Thymus (tissue), 11 donors: ENCODE measurements at regions not wholly inside any gene's neighbourhood (a gene's known extent, or its start where the extent isn't known, plus 50 kb on each side); places are given as distances from the start of the nearest gene placed in this dataset.
"Not testable (repeated sequence)": the region's sequence is repeated elsewhere in the genome, so short reads cannot be mapped to it uniquely, and the experiment has no call there.

ENCODE experiments used
- DNase-seq, 9 donors: peaks; one replicate each; pipeline ENCODE4 v3.0.0-alpha.2; 2013; ENCODE audit warnings: low spot score in 9 of 9, low read depth in 6 of 9, missing footprints in 1 of 9
- H3K27ac ChIP-seq, 2 donors: one replicate each; pipeline ENCODE4 v1.5.1; 2013; ENCODE audit warnings: control low read depth in 1 of 2, low read depth in 1 of 2, low read length in 1 of 2, mild to moderate bottlenecking in 1 of 2, moderate library complexity in 1 of 2
- H3K27me3 ChIP-seq, 2 donors: one replicate each; pipeline ENCODE4 v1.5.1; 2013; ENCODE audit warnings: low read length in 1 of 2; ENCODE audit not compliant: control insufficient read depth in 2 of 2, insufficient read depth in 1 of 2
- H3K36me3 ChIP-seq, 2 donors: one replicate each; pipeline ENCODE4 v1.5.1; 2013; ENCODE audit warnings: low read length in 1 of 2, mild to moderate bottlenecking in 1 of 2, moderate library complexity in 1 of 2; ENCODE audit not compliant: control insufficient read depth in 2 of 2, insufficient read depth in 2 of 2
- H3K4me1 ChIP-seq, 2 donors: one replicate each; pipeline ENCODE4 v1.5.1; 2013; ENCODE audit warnings: low read length in 2 of 2; ENCODE audit not compliant: control insufficient read depth in 2 of 2, insufficient read depth in 2 of 2
- H3K4me3 ChIP-seq, 2 donors: one replicate each; pipeline ENCODE4 v1.5.1; 2013; ENCODE audit warnings: low read length in 2 of 2, control low read depth in 1 of 2, mild to moderate bottlenecking in 1 of 2
- H3K9me3 ChIP-seq, 2 donors: one replicate each; pipeline ENCODE4 v1.5.1; 2013; ENCODE audit warnings: low read length in 1 of 2, mild to moderate bottlenecking in 1 of 2; ENCODE audit not compliant: control insufficient read depth in 2 of 2, insufficient read depth in 1 of 2
- whole genome bisulfite sequencing: extraction: QIAGEN DNeasy Blood & Tissue Kit; methylation state at CpG from one replicate; pipeline ENCODE4 v1.1.7; 2013; 5-methylcytosine and 5-hydroxymethylcytosine counted together
- donor health status: healthy.

DNA sequence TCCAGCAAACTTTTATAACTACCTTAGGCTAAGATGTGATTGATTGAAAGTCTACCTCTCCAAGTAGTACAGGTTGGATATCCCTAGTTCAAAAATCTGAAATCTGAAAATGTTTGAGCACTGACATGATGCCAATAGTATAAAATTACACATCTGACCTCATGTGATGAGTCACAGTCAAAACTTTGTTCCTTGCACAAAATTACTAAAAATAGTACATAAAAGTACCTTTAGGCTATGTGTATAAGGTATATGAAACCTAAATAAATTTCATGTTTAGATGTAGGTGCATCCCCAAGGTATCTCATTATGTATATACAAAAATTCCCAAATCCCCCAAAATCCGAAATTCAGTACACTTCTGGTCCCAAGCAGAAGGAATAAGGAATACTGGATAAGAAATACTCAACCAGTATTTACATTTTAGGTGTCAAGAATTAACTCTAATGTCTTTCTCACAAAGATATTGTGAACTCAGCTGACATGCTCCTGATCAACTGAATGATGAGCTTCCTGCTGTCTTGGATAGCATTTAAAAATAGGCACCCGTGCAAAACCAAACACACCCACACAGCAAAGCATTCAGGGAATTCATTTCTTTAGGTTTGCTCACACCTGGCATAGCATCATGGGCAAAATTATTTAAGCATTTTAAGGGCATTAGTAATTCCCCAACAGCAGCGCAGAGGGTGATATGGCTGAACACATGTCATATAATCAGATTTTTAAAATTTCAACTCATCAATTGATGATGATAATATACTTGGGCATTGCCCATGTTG lies 497.4 kb upstream of the MEIS1 start:
- H3K27me3 ChIP-seq: no peaks in the 10 kb centered on the region
- H3K36me3 ChIP-seq: no peaks in the 10 kb centered on the region
- H3K9me3 ChIP-seq: no peaks in the 10 kb centered on the region
- no peak for DNase-seq
- no peak overlapping the region for H3K27ac ChIP-seq
- H3K4me1 ChIP-seq: no peaks in the 10 kb centered on the region
- H3K4me3 ChIP-seq: no peak overlapping the region
- 91% methylated on average over 3 of the region's 3 CpGs for WGBS

DNA sequence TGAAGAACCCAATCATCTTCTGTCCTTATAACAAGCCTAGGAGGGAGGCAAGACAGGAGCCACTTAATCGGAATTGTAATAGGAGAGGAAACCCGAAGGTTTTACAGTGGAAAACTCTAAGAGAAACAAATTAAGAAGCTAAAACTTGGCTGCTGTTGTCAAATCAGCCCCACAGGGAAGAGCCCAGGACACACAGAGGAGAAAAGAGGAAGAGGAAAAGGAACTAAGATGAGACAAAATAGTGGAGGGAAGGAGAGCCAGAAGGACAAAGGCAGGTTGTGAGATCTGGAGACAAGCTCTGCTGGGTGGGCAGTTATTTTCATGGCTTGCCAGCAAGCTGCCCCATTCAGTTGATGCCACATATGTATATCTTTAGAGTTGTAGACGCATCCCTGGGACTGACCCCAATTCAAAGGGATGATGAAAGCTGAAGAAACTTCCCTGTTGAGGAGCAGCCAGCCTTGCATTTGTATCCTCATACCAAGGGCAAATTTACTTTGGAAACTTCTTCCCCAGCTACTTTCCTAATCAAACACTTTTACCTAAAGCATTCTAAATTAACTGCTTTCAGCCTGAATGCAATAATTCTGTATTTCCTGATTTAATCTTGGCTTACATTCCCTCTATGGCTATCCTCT lies 499.8 kb upstream of the MEIS1 start:
- Histone ChIP-seq H3K9me3 (no peaks in the 10 kb centered on the region), H3K27ac (no peak overlapping the region), H3K4me1 (no peaks in the 10 kb centered on the region), H3K27me3 (no peaks in the 10 kb centered on the region), H3K4me3 (no peak overlapping the region), H3K36me3 (no peaks in the 10 kb centered on the region)
- WGBS: 96% methylated on average over 3 of the region's 3 CpGs
- DNase-seq: no peak

- no peaks in the 10 kb centered on the region for H3K4me1 ChIP-seq
- no peaks in the 10 kb centered on the region for H3K36me3 ChIP-seq
- no peaks in the 10 kb centered on the region for H3K27me3 ChIP-seq
- WGBS: 100% methylated on average over 1 of the region's 1 CpG
- no peak for DNase-seq
- no peak overlapping the region for H3K4me3 ChIP-seq
- H3K9me3 ChIP-seq: no peaks in the 10 kb centered on the region
- H3K27ac ChIP-seq: no peak overlapping the region
Measured at GRCh38 chr2:65932571-65932970, 500.2 kb upstream of the SPRED2 start.

DNA sequence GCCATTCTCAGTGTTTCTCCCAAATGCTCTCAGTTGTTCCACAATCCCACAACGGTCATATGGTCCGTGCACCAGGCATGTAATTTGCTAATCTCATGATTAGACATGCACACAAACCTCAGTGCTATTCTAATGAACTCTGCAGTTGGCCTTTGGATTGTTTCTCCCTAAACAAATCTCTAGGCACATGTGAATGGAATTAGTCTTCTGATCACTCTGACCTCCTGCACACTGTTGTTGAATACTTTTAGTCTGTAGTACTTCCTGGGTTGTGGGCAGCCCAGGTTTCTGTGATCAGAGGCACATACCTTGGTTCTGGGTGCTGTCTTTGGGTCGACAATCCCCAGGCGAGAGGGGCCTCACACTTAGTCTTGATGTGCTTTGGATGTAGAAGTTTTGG lies 498.7 kb upstream of the SPRED2 start:
- no peaks in the 10 kb centered on the region for H3K4me1 ChIP-seq
- H3K9me3 ChIP-seq: no peaks in the 10 kb centered on the region
- no peaks in the 10 kb centered on the region for H3K36me3 ChIP-seq
- H3K27me3 ChIP-seq: no peaks in the 10 kb centered on the region
- 93% methylated on average over 4 of the region's 4 CpGs for WGBS
- H3K27ac ChIP-seq: no peak overlapping the region
- DNase-seq: no peak
- H3K4me3 ChIP-seq: no peak overlapping the region

DNA sequence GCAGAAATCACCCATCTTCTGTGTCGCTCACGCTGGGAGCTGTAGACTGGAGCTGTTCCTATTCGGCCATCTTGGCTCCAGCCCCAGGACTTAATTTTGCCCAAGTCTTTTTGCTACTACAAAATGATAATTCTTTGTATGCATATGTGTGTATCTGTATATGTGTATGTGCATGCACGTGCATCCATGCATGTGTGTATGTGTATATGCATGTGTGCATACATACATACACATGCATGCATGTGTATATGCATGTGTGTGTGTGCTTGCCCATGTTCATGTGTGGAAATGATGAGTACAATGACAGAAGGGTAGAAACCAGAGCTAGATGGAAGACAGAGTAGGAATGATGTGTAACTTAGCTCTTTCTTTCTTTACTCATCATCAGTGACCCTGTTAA lies 497.9 kb upstream of the SPRED2 start:
- no peak for DNase-seq
- no peak overlapping the region for H3K4me3 ChIP-seq
- no peaks in the 10 kb centered on the region for H3K4me1 ChIP-seq
- no peaks in the 10 kb centered on the region for H3K9me3 ChIP-seq
- WGBS: 95% methylated on average over 4 of the region's 4 CpGs
- H3K27ac ChIP-seq: no peak overlapping the region
- H3K36me3 ChIP-seq: no peaks in the 10 kb centered on the region
- H3K27me3 ChIP-seq: no peaks in the 10 kb centered on the region

DNA sequence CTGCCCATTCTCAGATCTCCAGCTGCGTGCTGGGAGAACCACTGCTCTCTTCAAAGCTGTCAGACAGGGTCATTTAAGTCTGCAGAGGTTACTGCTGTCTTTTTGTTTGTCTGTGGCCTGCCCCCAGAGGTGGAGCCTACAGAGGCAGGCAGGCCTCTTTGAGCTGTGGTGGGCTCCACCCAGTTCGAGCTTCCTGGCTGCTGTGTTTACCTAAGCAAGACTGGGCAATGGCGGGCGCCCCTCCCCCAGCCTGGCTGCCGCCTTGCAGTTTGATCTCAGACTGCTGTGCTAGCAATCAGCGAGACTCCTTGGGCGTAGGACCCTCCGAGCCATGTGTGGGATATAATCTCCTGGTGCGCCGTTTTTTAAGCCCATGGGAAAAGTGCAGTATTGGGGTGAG lies 497.3 kb upstream of the SPRED2 start:
- H3K36me3 ChIP-seq, H3K27me3 ChIP-seq, H3K4me1 ChIP-seq, H3K9me3 ChIP-seq, H3K4me3 ChIP-seq, H3K27ac ChIP-seq, DNase-seq: not testable (repeated sequence)
- 92% methylated on average over 7 of the region's 10 CpGs for WGBS

GRCh38 chr2:65922794-65923193 lies 490.4 kb upstream of the SPRED2 start:
- H3K9me3 ChIP-seq: no peaks in the 10 kb centered on the region
- no peak overlapping the region for H3K4me3 ChIP-seq
- no peaks in the 10 kb centered on the region for H3K4me1 ChIP-seq
- no peaks in the 10 kb centered on the region for H3K36me3 ChIP-seq
- H3K27ac ChIP-seq: no peak overlapping the region
- DNase-seq: peak in 1 of 9 donors; percentile 6
- H3K27me3 ChIP-seq: no peaks in the 10 kb centered on the region
- 16% methylated on average over 4 of the region's 4 CpGs for WGBS

DNA sequence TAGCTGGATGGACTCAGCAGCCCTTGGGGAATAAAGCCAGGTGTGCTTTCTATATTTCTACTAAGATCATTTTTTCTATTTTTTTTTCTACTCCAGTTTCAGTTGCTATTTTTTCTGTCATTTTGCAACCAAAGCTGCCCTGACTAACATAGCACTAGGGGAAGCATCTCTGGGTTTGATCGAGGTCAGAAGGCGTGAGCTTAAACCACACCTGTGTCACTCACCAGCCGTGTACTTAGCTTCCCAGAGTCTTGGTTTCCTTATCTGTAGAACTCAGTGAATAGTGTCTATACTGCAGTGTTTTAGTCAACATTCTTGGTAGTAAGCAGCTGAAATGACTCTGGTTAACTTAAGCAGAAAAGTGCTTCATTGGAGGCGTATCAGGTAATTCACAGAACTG lies 489.6 kb upstream of the SPRED2 start:
- no peaks in the 10 kb centered on the region for H3K4me1 ChIP-seq
- WGBS: 60% methylated on average over 4 of the region's 4 CpGs
- H3K27me3 ChIP-seq: no peaks in the 10 kb centered on the region
- H3K27ac ChIP-seq: no peak overlapping the region
- no peak for DNase-seq
- H3K36me3 ChIP-seq: no peaks in the 10 kb centered on the region
- H3K4me3 ChIP-seq: no peak overlapping the region
- H3K9me3 ChIP-seq: no peaks in the 10 kb centered on the region

DNA sequence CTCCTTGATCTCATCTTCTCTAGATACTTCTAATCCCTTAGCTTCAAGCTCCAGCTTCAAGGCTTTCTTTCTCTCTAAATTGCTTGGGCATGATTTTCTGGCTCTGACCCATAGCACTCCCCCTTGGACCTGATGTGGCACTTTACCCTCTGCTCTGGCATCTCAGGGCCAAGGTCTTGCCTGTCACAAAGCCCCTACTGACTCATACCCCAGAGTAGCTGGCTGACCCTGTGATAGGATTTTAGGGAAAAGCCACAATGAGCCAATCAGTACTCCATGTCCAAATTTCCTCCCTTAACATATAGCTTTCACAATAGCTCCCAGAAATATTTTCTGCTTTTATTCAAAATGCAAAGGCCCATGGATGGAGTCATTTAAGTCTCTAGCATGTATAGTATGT lies 488.7 kb upstream of the SPRED2 start:
- Histone ChIP-seq H3K27ac (no peak overlapping the region), H3K9me3 (no peaks in the 10 kb centered on the region), H3K36me3 (no peaks in the 10 kb centered on the region), H3K27me3 (no peaks in the 10 kb centered on the region), H3K4me1 (no peaks in the 10 kb centered on the region), H3K4me3 (no peak overlapping the region)
- no peak for DNase-seq
